ENCODE measurements at regions not wholly inside any gene's neighbourhood (a gene's known extent, or its start where the extent isn't known, plus 50 kb on each side); places are given as distances from the start of the nearest gene placed in this dataset.

DNA sequence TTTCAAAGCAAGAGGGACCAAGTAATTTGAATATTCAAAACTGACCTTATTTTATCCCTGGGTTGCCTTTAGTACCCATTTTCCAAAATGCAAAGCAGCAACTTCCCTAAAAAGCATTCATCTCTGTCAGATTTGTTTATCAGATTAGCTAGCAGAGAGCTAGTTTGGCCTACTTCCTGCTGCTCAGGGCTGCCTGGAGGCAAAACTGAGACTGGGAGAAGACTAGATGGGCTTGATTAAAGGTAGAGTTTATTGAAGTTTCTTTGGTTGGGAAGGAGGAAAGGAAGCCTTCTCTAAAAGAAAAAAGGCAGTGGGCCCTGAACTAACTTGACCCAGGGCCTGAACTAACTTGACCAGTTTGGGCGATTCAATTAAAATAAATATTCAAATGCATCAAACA, 426.1 kb upstream of the FAM98A start:
- no peak for DNase-seq

DNA sequence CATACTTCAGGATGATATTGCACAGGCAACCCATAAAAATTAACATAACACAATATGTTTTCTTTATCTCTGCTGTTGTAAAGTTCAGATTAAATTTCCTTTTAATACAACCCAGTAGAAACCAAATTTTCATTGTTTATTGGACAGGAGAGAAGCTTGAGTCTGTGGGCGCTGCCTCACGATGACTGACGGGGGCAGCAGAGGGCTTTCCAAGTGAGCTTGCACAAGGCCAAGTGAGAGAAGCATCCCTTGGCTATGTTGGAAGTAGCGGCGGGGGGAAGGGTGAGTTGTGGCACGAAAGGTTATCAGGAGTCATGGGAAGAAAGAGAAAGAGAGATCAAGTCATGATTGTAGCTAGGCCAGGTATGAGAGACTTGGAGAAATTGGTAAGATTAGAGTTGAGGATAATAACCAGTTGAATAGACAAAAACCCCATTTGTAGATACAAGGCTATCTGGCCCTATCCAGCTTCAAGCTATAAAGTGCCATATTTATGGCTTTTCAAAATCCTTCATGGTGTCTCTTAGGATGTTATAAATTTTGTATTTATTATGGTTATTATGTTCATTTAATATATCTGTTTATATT, 413.7 kb upstream of the FAM98A start:
- peak; percentile 12 to 41 (median 35) for DNase-seq

DNA sequence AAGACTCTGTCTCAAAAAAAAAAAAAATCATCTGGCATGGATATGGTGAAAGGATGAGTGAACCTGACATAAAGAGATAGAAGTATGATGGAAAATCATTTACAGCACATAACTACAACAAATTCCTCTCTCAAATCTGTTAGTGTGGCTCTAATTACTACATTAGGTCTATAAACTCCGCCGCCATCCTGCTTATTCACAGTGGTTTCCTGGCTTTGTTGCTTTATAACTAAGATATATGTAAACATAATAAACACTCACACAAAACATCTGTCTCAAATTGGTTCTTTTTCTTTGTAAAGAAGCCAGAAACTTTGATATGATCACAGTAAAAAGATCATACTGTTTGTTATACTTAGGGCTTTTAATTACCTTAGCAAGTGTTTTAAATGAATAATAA, 412.6 kb upstream of the FAM98A start:
- DNase-seq = no peak

DNA sequence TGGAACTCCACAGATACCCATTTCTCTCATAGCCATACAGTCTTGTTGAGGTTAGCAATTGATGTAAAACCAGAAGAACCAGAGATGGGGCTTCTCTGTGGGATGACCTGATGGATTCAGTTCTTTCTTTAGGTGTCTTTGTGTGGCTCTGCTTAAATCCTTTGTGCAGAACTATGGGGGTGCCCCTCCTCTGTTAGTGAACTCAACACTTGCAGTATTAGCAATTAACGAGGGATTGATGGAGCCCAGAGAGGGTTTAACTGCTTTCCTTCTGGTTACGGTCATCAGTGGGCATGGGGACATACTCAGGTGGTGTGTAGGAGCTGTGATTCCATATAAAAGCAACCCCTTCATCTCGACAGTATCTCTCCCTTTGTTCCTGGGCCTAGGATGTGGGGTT, 406.8 kb upstream of the FAM98A start:
- no peak for DNase-seq

DNA sequence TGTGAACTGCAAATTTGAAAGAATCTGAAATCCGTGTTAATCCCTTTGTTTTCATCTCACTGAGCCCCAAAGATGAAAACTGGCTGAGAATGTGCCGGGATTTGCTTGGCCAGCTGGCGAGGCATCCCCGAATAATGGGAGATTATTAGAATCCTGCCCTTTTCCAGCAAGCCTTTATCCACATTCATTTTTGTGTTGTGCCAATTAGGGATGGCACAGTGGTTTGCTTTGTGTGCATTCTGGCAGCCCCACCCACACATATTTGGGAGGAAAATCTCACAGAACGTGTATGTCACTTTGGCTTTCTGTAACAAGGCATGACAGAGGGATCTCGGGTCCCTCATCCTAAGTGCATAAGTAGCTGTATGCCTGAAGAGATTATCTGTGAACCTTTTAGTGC, 405.8 kb upstream of the FAM98A start:
- DNase-seq = no peak

DNA sequence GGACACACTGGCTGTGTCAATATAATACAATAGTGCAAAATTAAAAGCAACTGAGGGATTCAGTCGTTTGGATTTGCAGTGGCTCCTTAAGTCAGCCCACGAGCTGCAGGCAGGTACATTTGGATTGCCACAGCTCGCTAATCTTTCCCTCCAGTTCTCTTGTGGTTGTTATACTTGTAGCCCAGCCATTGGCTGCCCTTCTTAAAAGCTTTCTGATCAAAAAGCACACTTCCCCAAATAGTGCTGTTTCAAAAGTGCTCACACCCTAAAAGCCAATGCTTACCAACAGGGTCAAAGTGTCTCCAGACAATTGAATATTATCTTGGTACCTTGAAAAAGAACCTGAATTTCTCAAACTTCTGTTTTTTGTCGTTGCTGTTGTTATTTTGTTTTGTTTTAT, 404.7 kb upstream of the FAM98A start:
- DNase-seq = no peak

DNA sequence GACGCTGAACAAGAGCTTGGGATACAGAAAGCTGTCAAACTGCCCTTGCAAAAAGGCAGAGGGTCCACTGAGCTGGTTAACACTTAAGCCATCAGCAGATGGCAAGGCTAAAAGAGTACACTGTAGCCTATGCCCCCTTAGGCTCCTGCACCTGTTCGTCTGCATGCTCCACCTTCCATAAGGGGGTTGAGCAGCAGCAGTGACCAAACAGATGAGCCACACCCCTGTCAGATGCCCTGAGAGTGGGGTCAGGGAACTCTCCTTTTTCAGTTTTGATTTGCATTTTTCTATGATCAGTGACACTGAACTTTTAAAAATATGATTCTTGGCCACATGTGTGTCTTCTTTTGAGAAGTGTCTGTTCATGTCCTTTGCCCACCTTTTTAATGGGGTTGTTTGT, 402.5 kb upstream of the FAM98A start:
- no peak for DNase-seq

DNA sequence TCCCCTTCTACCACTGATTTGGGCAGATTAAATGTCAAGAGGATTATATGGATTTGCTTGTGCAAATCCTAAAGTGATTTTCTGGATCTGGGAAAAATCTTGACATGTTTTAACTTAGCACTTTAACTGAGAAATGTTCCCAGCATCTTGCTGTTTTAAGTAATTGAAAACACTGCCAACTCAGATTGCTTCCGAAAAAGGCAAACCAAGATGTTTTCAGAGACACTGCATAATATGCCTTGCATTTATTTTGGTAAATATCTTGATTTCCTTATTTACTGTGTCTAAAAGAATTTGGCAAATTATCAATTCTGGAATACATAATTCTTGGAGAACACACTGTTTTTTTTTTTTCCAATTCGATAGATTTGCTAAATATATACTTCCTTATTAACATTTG, 385.0 kb upstream of the FAM98A start:
- no peak for DNase-seq

DNA sequence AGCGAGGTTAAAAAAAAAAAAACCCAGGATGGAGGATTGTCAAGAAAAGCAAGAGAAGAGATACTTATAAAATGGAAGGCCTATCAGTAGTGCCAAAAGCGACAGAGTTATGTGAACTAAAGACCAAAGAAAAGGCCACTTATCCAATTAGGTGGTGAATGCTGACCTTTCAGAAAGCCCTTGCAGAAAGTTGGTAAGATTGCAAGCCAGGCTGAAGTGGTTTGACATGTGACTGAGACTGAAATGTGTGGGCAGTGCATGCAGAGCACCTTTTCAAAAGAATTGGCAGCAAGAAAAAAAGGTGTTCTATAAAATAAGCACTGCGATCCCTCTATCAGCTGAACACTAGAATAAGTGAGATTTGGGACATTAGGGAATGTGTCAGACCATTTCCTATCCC, 379.4 kb upstream of the FAM98A start:
- DNase-seq = no peak

DNA sequence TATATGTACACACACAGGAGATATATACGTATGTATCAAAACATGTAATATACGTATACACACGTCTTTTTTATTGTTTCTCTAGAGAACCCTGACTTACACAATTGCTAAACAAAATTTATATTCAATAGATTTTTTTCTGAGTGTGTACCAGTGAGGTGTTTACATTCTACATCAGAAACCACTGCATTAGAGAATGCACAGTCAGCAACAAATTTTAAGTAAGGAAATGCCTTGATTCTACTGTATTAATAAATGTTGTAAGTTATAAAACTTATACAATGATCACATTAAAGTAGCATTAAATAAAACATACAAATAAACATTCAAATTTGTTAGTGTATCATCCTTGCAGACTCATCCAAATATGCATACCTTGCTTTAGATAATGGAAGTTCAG, 376.4 kb upstream of the FAM98A start:
- no peak for DNase-seq

DNA sequence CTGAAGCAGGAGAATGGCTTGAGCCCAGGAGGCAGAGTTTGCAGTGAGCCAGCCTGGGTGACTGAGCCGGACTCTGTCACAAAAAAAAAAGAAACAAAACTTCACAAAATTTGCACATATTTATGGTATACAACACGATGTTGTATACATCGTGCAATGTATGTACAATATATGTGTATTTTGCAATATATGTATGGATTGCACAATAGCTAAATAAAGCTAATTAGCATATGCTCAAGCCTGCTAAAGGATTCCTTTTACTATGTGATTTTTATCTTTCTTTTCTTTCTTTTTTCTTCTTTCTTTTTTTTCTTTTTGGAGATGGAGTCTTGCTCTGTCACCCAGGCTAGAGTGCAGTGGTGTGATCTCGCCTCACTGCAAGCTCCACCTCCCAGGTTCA, 368.0 kb upstream of the FAM98A start:
- no peak for DNase-seq

DNA sequence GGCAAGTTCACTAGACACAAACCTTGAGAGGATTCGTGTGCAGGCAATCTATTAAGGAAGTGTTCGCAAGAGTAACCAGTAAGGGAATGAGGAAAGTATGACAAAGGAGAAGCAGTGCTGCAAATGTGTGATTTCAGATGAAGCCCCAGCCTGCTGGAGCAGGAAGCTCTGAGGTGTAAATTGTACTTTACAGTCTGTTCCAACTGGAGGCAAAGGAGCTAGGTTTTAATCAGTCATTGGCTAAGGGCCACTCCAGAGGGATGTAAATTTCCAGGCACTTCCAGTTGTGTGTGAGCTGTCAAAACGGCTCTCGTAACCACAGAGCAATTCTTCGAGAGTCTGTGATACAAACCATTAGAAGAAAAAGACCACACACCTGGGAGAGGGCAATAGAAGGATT, 359.5 kb upstream of the FAM98A start:
- DNase-seq = no peak

DNA sequence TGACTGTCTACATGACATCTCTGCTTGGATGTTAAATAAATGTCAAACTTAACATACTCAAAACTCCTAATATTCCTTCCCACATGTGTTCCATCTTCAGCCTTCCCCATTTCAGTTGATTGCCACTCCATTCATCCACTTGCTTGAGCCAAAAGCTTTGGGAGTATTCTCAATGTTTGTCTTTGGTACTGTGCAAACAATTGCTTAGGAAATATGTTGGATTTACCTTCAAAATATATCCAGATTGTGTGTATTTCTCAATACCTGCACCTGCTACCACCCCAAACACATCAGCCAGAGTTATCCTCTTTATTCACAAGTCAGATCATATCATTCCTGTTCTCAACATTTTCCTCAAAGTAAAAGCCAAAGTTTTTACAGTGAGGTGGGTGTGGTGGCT, 350.3 kb upstream of the FAM98A start:
- DNase-seq = no peak

DNA sequence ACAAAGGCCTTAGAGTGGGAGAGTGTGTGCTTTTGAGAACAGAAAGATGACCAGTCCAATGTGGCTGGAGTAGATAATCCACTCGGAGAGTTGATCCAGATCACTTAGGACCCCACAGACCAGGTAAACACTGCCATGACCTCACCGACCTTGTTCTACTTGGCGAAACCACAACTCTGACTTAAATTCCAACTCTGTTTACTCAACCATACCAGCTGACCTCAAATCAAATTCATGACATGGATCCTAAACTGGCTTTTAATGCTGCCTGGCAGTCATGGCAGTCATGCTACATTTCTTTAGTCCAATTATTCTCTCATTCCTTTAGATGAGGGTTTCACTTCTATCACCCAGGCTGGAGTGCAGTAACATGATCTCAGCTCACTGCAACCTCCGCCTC, 347.1 kb upstream of the FAM98A start:
- DNase-seq = no peak

DNA sequence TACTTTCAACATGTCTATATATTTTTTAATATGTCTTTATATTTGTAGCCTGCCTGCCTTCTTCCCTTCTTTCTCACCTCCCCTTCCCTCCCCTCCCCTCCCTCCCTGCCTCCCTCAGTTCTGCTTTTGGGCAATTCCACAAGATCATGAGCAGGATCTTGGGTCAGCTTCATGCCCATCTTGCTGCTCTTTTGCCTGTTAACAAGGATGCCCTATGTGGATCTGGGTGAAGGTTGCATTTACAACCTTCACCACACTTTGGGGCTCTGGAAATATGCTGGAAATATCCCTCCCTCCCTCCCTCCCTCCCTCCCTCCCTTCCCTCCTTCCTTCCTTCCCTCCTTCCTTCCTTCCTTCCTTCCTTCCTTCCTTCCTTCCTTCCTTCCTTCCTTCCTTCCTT, 334.1 kb upstream of the FAM98A start:
- DNase-seq = no peak

DNA sequence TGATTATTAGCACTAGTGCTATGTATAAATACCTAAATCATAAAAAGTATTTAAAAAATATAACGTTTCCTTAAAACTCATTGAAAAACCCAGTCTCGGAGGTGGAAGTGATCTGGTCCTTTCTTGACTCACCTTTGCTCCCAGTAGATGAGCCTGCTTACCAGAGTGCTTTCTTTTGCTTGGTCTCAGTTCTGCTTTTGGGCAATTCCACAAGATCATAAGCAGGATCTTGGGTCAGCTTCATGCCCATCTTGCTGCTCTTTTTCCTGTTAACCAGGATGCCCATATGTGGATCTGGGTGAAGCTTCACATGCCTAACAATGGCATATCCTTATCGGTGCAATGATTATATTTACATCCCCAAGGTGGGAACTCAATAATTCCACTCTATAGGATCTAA, 332.1 kb upstream of the FAM98A start:
- DNase-seq = no peak

DNA sequence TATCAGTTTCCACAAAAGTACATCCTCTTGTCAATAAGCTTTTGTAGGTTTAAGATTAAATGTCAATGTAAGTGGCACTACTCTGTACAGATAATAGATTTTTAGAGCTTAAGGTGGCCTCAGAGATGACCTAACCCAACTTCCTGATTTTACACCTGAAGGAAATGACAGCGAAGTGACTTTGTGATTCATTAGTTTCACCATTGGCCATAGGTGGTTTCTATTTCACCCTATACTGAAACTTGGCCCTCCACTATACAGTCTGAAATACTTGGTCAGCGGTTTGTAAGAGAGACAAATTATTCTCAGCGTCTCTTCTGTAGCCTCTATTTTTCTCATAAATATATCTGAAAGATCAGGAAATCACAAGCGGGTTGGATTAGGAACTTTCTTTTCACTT, 330.4 kb upstream of the FAM98A start:
- no peak for DNase-seq

DNA sequence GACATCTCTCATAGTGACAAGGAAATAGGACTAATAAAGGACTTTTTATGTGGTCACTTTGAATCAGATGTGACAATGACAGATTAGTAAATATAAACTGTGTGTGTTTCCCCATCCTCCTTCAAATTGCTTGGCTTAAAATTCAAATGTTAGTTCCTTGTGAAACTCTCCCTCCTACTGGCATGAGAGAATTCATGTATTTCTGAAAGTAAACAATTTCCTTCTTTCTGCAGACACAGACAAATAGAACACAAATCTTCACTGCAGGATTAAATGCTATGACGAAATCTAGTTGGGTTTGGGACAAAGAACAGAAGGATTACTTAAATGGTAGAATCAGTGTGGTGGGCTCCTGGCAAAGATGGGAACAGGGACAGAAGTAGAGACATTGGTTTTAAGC, 328.7 kb upstream of the FAM98A start:
- no peak for DNase-seq

DNA sequence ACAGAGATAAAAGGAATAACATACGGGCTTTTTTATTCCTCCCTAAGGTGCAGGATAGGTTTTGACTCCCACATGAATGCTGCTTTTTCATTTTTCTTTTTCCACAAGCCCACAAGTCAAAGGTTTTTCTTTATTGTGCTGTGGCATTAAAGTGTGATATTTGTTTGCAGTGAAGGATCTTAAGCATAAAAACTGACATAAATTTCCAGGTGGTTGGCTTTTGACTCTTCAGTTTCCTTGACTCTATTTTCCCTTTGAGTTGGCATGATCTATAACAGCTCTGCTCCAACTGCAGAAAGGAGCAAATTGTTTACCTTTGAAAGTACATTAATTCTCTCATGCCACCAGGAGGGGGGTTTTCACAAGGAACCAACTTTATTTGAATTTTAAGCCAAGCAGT, 326.2 kb upstream of the FAM98A start:
- no peak for DNase-seq

DNA sequence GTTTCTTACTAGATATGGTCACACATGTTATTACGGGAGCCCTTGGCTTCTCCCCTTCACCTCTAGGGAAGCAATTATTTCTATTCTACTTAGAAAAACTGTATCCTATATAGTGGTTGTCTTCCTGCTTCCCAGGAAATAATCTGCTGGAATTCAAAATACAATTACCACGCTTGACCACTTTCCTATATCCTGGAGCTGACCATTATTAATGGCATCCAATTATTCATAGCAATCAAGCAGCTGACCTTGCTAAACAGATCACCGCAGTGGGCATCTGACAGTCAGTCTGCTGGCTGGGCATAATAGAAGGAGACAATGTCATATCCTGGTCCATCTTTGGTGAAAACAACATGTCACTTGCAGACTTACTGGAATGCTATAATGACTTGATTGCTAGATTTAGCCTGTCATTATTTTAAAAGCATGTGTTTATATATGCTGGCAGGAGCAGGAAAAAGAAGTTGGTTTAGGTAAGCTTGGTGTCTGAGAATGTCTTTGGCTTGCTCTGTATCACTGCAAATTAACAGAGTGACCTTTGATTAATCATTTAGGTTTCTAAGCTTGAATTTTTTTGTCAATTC, 325.6 kb upstream of the FAM98A start:
- DNase-seq = no peak

DNA sequence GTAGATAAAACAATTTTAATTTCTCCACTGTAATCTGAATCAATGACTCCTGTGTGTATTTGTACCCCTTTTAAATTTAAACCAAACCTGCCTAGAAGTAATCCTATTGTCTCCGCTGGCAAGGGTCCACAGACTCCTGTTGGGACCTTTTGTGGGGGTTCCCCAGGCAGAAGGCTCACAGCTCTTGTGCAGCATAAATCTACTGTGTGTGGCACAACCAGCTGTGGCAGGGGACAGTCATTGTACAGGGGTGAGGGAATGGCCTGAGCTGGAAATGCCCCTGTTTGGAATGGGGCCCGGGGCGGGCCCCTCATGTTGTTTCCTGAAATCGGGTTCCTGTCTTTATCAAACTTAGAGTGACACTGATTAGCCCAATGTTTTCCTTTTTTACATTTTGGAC, 318.2 kb upstream of the FAM98A start:
- no peak for DNase-seq

DNA sequence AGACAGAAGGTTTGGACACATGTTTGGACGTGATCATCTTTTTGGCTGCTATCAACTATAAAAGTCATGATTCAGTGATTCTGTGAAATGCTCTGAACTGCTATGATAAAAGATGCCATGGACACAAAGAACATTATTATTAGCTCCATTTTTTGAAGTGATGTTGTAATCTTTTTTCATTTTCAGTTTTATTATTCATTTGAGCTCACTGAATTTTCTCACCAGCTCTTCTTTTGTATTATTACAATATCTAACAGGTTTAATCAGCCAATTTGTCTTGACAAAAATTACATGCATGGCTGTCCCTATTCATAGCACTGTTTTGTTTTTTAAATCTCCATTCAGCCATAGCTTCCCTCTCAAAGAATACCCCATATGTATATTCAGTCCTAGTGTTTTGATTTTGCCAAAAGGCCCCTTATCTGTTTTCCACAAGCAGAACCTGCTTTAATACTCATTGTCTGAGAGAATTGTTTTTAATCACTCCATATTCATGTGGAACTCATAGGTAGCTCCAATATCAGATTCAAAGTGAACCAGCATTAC, 314.0 kb upstream of the FAM98A start:
- DNase-seq = no peak

DNA sequence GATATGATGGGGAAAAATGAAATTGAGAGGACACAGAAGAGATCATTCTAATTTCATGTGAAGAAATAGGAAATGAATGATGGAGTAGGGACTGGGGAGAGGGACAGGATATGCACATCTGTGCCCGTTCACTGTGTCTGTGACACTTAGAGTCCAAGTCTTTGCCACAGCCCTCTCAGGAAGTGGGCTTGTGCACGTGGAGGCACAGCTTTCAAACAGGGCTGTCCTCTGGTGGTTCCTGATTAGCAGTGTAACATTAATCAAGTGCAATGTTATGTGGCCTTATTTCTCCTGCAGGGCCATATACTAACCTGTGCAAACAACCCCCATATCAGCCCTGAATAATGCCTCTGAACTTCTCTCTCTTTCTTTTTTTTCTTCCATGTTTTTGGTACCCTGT, 312.2 kb upstream of the FAM98A start:
- DNase-seq = no peak

DNA sequence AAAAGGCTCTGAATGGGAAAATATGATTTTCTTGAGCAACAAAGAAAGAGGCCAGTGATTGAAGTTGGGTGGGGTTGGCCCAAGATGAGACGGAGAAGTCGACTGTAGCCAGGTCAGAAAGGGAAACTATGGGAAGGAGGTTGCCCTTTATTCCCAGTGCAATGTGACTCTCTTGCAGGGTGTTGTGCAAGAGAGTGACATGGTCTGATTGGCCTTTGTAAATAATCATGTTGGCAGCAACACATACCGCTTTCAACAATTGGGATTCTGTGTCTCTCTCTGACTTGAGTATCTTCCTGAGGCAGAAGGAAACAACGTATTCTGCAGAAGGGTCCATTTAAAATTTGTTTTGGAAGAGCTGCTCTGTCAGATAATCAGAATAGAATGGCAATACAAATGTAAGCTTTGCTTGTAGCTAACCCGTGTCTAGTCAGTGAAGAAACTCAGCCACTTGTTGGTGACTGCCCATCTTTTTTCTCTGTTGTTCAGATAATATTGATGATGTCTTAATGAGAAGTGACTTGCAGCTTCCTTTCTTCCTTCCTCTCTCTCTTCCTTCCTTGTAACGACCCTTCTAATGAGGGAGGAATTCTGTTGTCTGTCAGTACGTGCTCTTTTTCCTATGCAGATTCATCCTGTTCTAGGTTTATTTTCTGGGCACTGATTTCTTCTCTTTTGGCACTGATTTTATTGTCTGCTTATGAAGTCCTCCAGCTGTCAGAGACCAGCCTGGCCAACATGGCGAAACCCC, 311.0 kb upstream of the FAM98A start:
- no peak for DNase-seq

DNA sequence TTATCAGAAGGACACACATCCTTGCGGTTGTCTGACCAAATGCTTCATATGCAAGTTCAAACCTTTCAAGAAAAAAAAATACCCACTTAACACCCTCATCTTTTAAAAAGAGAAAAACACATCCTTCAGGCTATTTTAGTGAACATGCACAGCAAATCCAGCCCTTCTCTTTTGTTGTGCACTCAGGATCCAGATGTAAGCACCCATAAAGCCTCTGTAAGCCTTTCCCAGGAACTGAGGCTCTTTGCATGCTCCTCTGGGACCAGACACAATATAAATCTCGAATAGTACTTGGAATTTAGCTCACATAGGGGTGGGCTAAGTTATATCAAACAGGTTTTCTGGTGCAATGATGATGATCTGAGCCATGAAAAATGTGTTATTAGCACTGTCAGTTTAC, 308.8 kb upstream of the FAM98A start:
- no peak for DNase-seq
